ENCODE measurements at regions not wholly inside any gene's neighbourhood (a gene's known extent, or its start where the extent isn't known, plus 50 kb on each side); places are given as distances from the start of the nearest gene placed in this dataset.

- Histone ChIP-seq H3K4me3 (no peak overlapping the region), H3K27me3 (no peaks in the 10 kb centered on the region), H3K9me3 (no peaks in the 10 kb centered on the region), H3K4me1 (no peaks in the 10 kb centered on the region), H3K36me3 (no peaks in the 10 kb centered on the region), H3K27ac (no peak overlapping the region)
- TF ChIP-seq POLR2A (IDR thresholded peaks at IDR 0.05), result no peak
- TF ChIP-seq CTCF (IDR thresholded peaks at IDR 0.05), result no peak
- TF ChIP-seq POLR2AphosphoS5 (IDR thresholded peaks at IDR 0.05; ENCODE audit: insufficient read depth in 1 of 2, low read depth in 1 of 2), result no peak
- DNase-seq (ENCODE audit: extremely low spot score in 2 of 2), result no peak
- intact Hi-C loops (cut with DNase I), result no loop called here
Measured at GRCh38 chr7:32399311-32399710, 90.9 kb downstream of the LSM5 start.

GRCh38 chr7:32395168-32395567 lies 95.0 kb downstream of the LSM5 start:
- TF ChIP-seq POLR2A (IDR thresholded peaks at IDR 0.05) (no peak), POLR2AphosphoS5 (IDR thresholded peaks at IDR 0.05; ENCODE audit: insufficient read depth in 1 of 2, low read depth in 1 of 2) (no peak), CTCF (IDR thresholded peaks at IDR 0.05) (no peak)
- no peak overlapping the region for H3K4me3 ChIP-seq
- H3K27ac ChIP-seq, result no peak overlapping the region
- H3K27me3 ChIP-seq, result no peaks in the 10 kb centered on the region
- no peaks in the 10 kb centered on the region for H3K36me3 ChIP-seq
- intact Hi-C loops (cut with DNase I), result no loop called here
- DNase-seq (ENCODE audit: extremely low spot score in 2 of 2), result no peak
- H3K9me3 ChIP-seq, result no peaks in the 10 kb centered on the region
- no peaks in the 10 kb centered on the region for H3K4me1 ChIP-seq

GRCh38 chr7:32393861-32394260 lies 96.3 kb downstream of the LSM5 start:
- Histone ChIP-seq H3K36me3 (no peaks in the 10 kb centered on the region), H3K27me3 (no peaks in the 10 kb centered on the region), H3K9me3 (no peaks in the 10 kb centered on the region), H3K4me1 (no peaks in the 10 kb centered on the region), H3K27ac (no peak overlapping the region), H3K4me3 (no peak overlapping the region)
- TF ChIP-seq POLR2A (IDR thresholded peaks at IDR 0.05) (no peak), CTCF (IDR thresholded peaks at IDR 0.05) (no peak), POLR2AphosphoS5 (IDR thresholded peaks at IDR 0.05; ENCODE audit: insufficient read depth in 1 of 2, low read depth in 1 of 2) (no peak)
- DNase-seq (ENCODE audit: extremely low spot score in 2 of 2), result no peak
- intact Hi-C loops (cut with DNase I), result no loop called here

- H3K9me3 ChIP-seq, result no peaks in the 10 kb centered on the region
- no peak overlapping the region for H3K27ac ChIP-seq
- H3K27me3 ChIP-seq, result no peaks in the 10 kb centered on the region
- H3K4me3 ChIP-seq, result no peak overlapping the region
- no peak for DNase-seq (ENCODE audit: extremely low spot score in 2 of 2)
- intact Hi-C loops (cut with DNase I), result no loop called here
- no peaks in the 10 kb centered on the region for H3K36me3 ChIP-seq
- H3K4me1 ChIP-seq, result no peaks in the 10 kb centered on the region
- TF ChIP-seq CTCF (IDR thresholded peaks at IDR 0.05) (no peak), POLR2A (IDR thresholded peaks at IDR 0.05) (no peak), POLR2AphosphoS5 (IDR thresholded peaks at IDR 0.05; ENCODE audit: insufficient read depth in 1 of 2, low read depth in 1 of 2) (no peak)
Measured at GRCh38 chr7:32390210-32390609, 100.0 kb downstream of the LSM5 start.

- Histone ChIP-seq H3K9me3 (no peaks in the 10 kb centered on the region), H3K4me1 (no peaks in the 10 kb centered on the region), H3K36me3 (no peaks in the 10 kb centered on the region), H3K4me3 (no peak overlapping the region), H3K27ac (no peak overlapping the region), H3K27me3 (no peaks in the 10 kb centered on the region)
- intact Hi-C loops (cut with DNase I), result no loop called here
- TF ChIP-seq POLR2A (IDR thresholded peaks at IDR 0.05) (no peak), CTCF (IDR thresholded peaks at IDR 0.05) (no peak), POLR2AphosphoS5 (IDR thresholded peaks at IDR 0.05; ENCODE audit: insufficient read depth in 1 of 2, low read depth in 1 of 2) (no peak)
- DNase-seq (ENCODE audit: extremely low spot score in 2 of 2), result no peak
Measured at GRCh38 chr7:32385316-32385956, 104.7 kb downstream of the LSM5 start.

Data from vagina (tissue), 2 donors.